ENCODE measurements at regions not wholly inside any gene's neighbourhood (a gene's known extent, or its start where the extent isn't known, plus 50 kb on each side); places are given as distances from the start of the nearest gene placed in this dataset.
A peak's percentile ranks its signal among the peaks of the same experiment; 100 is the strongest.

- no peak for FAIRE-seq
Measured at GRCh38 chr15:37165395-37165794, 65.0 kb upstream of the MEIS2 start.

- no peak for FAIRE-seq
Measured at GRCh38 chr15:37166402-37166801, 66.1 kb upstream of the MEIS2 start.

- no peak for FAIRE-seq
Measured at GRCh38 chr15:37181339-37181738, 81.0 kb upstream of the MEIS2 start.

- no peak for FAIRE-seq
Measured at GRCh38 chr15:37199545-37199944, 99.2 kb upstream of the MEIS2 start.

GRCh38 chr15:37203050-37203449 is 102.7 kb upstream of the MEIS2 start:
- FAIRE-seq, result no peak

GRCh38 chr15:37204692-37205091 is 104.3 kb upstream of the MEIS2 start:
- FAIRE-seq, result peak; percentile 81

GRCh38 chr15:37206690-37207089 is 106.3 kb upstream of the MEIS2 start:
- FAIRE-seq, result no peak

GRCh38 chr15:37208146-37209040 is 108.0 kb upstream of the MEIS2 start:
- no peak for FAIRE-seq

GRCh38 chr15:37209041-37209363 is 108.7 kb upstream of the MEIS2 start:
- FAIRE-seq, result no peak

- FAIRE-seq, result no peak
Measured at GRCh38 chr15:37217567-37217966, 117.2 kb upstream of the MEIS2 start.

- no peak for FAIRE-seq
Measured at GRCh38 chr15:37218351-37218916, 118.1 kb upstream of the MEIS2 start.

GRCh38 chr15:37219211-37219701 is 118.9 kb upstream of the MEIS2 start:
- no peak for FAIRE-seq

- FAIRE-seq, result no peak
Measured at GRCh38 chr15:37220949-37221670, 120.8 kb upstream of the MEIS2 start.

GRCh38 chr15:37221671-37222145 is 121.4 kb upstream of the MEIS2 start:
- FAIRE-seq, result no peak

- no peak for FAIRE-seq
Measured at GRCh38 chr15:37223089-37223488, 122.7 kb upstream of the MEIS2 start.

GRCh38 chr15:37229855-37230619 is 129.7 kb upstream of the MEIS2 start:
- no peak for FAIRE-seq

GRCh38 chr15:37245358-37245757 is 145.0 kb upstream of the MEIS2 start:
- FAIRE-seq, result no peak

- no peak for FAIRE-seq
Measured at GRCh38 chr15:37246065-37246464, 145.7 kb upstream of the MEIS2 start.

- FAIRE-seq, result no peak
Measured at GRCh38 chr15:37246856-37247255, 146.5 kb upstream of the MEIS2 start.

- no peak for FAIRE-seq
Measured at GRCh38 chr15:37249249-37249648, 148.9 kb upstream of the MEIS2 start.

- FAIRE-seq, result no peak
Measured at GRCh38 chr15:37252530-37252929, 152.2 kb upstream of the MEIS2 start.

GRCh38 chr15:37253877-37254276 is 153.5 kb upstream of the MEIS2 start:
- no peak for FAIRE-seq

- no peak for FAIRE-seq
Measured at GRCh38 chr15:37260255-37260654, 159.9 kb upstream of the MEIS2 start.
